ENCODE measurements at regions not wholly inside any gene's neighbourhood (a gene's known extent, or its start where the extent isn't known, plus 50 kb on each side); places are given as distances from the start of the nearest gene placed in this dataset.

GRCh38 chr4:55008166-55009056, 117.0 kb downstream of the KDR start:
- ChIA-PET POLR2A (ENCODE audit: unreplicated experiment) (no interaction called here), CTCF (no interaction called here)
- H3K9ac ChIP-seq (ENCODE audit: low read length), result no peak overlapping the region
- no peaks in the 10 kb centered on the region for H3K9me2 ChIP-seq (replicated peaks; ENCODE audit: low read length)
- no peaks in the 10 kb centered on the region for H3K79me2 ChIP-seq (ENCODE audit: low read length)
- H4K20me1 ChIP-seq (ENCODE audit: low read length), result no peaks in the 10 kb centered on the region
- H3K36me3 ChIP-seq (ENCODE audit: low read depth, low read length), result no peaks in the 10 kb centered on the region
- no peaks in the 10 kb centered on the region for H3K9me3 ChIP-seq (ENCODE audit: low read length)
- H3K27me3 ChIP-seq (ENCODE audit: low read length), result no peaks in the 10 kb centered on the region
- peaks cover 9% of the 10 kb centered on the region for H3K4me1 ChIP-seq (ENCODE audit: insufficient read depth, low read length)
- intact Hi-C loops (cut with micrococcal nuclease), result no loop called here
- BruUV-seq (replicated peaks), result no TSS peak
- H3K4me3 ChIP-seq (ENCODE audit: low read length), result no peak overlapping the region
- no peak overlapping the region for H2AFZ ChIP-seq (ENCODE audit: low read length)
- H3K4me2 ChIP-seq (ENCODE audit: low read length), result no peak overlapping the region
- DNase-seq (peak; percentile 38), ATAC-seq (no peak; the same call in 1 of the 2 replicates)
- H3K27ac ChIP-seq (ENCODE audit: low read length), result no peak overlapping the region
- no peaks in the 10 kb centered on the region for H3F3A ChIP-seq (ENCODE audit: low read length, unreplicated experiment)
- TF ChIP-seq EZH2phosphoT487 (IDR thresholded peaks at IDR 0.05; ENCODE audit: borderline replicate concordance, low read length) (no peak), CTCF (conservative IDR thresholded peaks at IDR 0.05; ENCODE audit: low read depth, low read length) (peak; percentile 68), EZH2 (IDR thresholded peaks at IDR 0.05; ENCODE audit: low read length, unreplicated experiment) (no peak)

GRCh38 chr4:55005910-55006309, 119.5 kb downstream of the KDR start:
- ChIA-PET POLR2A (ENCODE audit: unreplicated experiment) (no interaction called here), CTCF (no interaction called here)
- BruUV-seq (replicated peaks), result no TSS peak
- TF ChIP-seq CTCF (conservative IDR thresholded peaks at IDR 0.05; ENCODE audit: low read depth, low read length), result no peak
- TF ChIP-seq EZH2 (IDR thresholded peaks at IDR 0.05; ENCODE audit: low read length, unreplicated experiment), result no peak
- no peaks in the 10 kb centered on the region for H3K27me3 ChIP-seq (ENCODE audit: low read length)
- no peak overlapping the region for H3K27ac ChIP-seq (ENCODE audit: low read length)
- no peaks in the 10 kb centered on the region for H3K79me2 ChIP-seq (ENCODE audit: low read length)
- H3F3A ChIP-seq (ENCODE audit: low read length, unreplicated experiment), result no peaks in the 10 kb centered on the region
- H3K9me2 ChIP-seq (replicated peaks; ENCODE audit: low read length), result no peaks in the 10 kb centered on the region
- no peaks in the 10 kb centered on the region for H3K9me3 ChIP-seq (ENCODE audit: low read length)
- no peak overlapping the region for H3K4me3 ChIP-seq (ENCODE audit: low read length)
- no peak overlapping the region for H2AFZ ChIP-seq (ENCODE audit: low read length)
- intact Hi-C loops (cut with micrococcal nuclease), result no loop called here
- no peaks in the 10 kb centered on the region for H4K20me1 ChIP-seq (ENCODE audit: low read length)
- H3K9ac ChIP-seq (ENCODE audit: low read length), result no peak overlapping the region
- peaks cover 7% of the 10 kb centered on the region; the same call in 1 of the 2 replicates for H3K4me1 ChIP-seq (ENCODE audit: insufficient read depth, low read length)
- no peaks in the 10 kb centered on the region for H3K36me3 ChIP-seq (ENCODE audit: low read depth, low read length)
- DNase-seq, result no peak
- ATAC-seq, result no peak
- H3K4me2 ChIP-seq (ENCODE audit: low read length), result no peak overlapping the region

- ChIA-PET CTCF (no interaction called here), POLR2A (ENCODE audit: unreplicated experiment) (no interaction called here)
- Histone ChIP-seq H4K20me1 (ENCODE audit: low read length) (no peaks in the 10 kb centered on the region), H3K9me3 (ENCODE audit: low read length) (no peaks in the 10 kb centered on the region), H3K27ac (ENCODE audit: low read length) (no peak overlapping the region), H3K4me1 (ENCODE audit: insufficient read depth, low read length) (peaks cover 7% of the 10 kb centered on the region; the same call in 1 of the 2 replicates), H3K79me2 (ENCODE audit: low read length) (no peaks in the 10 kb centered on the region), H3K9ac (ENCODE audit: low read length) (no peak overlapping the region), H3K4me3 (ENCODE audit: low read length) (no peak overlapping the region), H3K9me2 (replicated peaks; ENCODE audit: low read length) (no peaks in the 10 kb centered on the region), H3K4me2 (ENCODE audit: low read length) (no peak overlapping the region), H3K27me3 (ENCODE audit: low read length) (no peaks in the 10 kb centered on the region), H2AFZ (ENCODE audit: low read length) (no peak overlapping the region), H3F3A (ENCODE audit: low read length, unreplicated experiment) (no peaks in the 10 kb centered on the region), H3K36me3 (ENCODE audit: low read depth, low read length) (no peaks in the 10 kb centered on the region)
- ATAC-seq (no peak), DNase-seq (no peak)
- no peak for TF ChIP-seq CTCF (conservative IDR thresholded peaks at IDR 0.05; ENCODE audit: low read depth, low read length)
- no peak for TF ChIP-seq EZH2phosphoT487 (IDR thresholded peaks at IDR 0.05; ENCODE audit: borderline replicate concordance, low read length)
- no peak for TF ChIP-seq EZH2 (IDR thresholded peaks at IDR 0.05; ENCODE audit: low read length, unreplicated experiment)
- intact Hi-C loops (cut with micrococcal nuclease), result no loop called here
- no TSS peak for BruUV-seq (replicated peaks)
Observed at GRCh38 chr4:55004831-55005230, 120.6 kb downstream of the KDR start.

Measured in PC-3 (cell line).